H1 (cell line): ENCODE measurements at regions not wholly inside any gene's neighbourhood (a gene's known extent, or its start where the extent isn't known, plus 50 kb on each side); places are given as distances from the start of the nearest gene placed in this dataset.

Source experiments
- CTCF ChIA-PET: fragments of 300-600 bp; sonication (Branson Sonifier 250); formaldehyde crosslinking; loops from one replicate; lab custom pipeline; 2021; ENCODE audit not compliant: partially characterized antibody; lab: Charles Lee
- POLR2A ChIA-PET: fragments of 300-600 bp; sonication (Branson Sonifier 250); formaldehyde crosslinking; loops from one replicate; lab custom pipeline; 2021; ENCODE audit warnings: inconsistent platforms; ENCODE audit not compliant: partially characterized antibody; lab: Charles Lee
- DNase-seq, 2 experiments: peaks; one replicate each; pipeline versions ENCODE4 v3.0.0 to v3.0.0-alpha.2; 2010 to 2022; ENCODE audit warnings: low spot score in 2 of 2, low read depth in 1 of 2, mixed read lengths in 1 of 2
- FAIRE-seq: peaks from 2 replicates; lab custom pipeline; 2011; peaks lifted over from hg19 to GRCh38; lab: Jason Lieb, UNC
- H2AFZ ChIP-seq: 2 replicates; pipeline ENCODE4 v1.8.1; 2012; ENCODE audit warnings: low read length, inconsistent platforms
- H2AK5ac ChIP-seq: 2 replicates; pipeline ENCODE4 v1.6.1; 2013; ENCODE audit warnings: low read depth, low read length
- H2BK120ac ChIP-seq: replicated peaks from 2 replicates; pipeline ENCODE3; 2013; ENCODE audit warnings: low read depth, low read length, inconsistent platforms
- H2BK12ac ChIP-seq: 2 replicates; pipeline ENCODE4 v1.6.1; 2013; ENCODE audit warnings: low read depth, low read length
- H2BK15ac ChIP-seq: 2 replicates; pipeline ENCODE4 v1.6.1; 2013; ENCODE audit warnings: low read length
- H2BK20ac ChIP-seq: 2 replicates; pipeline ENCODE4 v1.6.1; 2013; ENCODE audit warnings: low read length
- H2BK5ac ChIP-seq: 2 replicates; pipeline ENCODE4 v1.6.1; 2013; ENCODE audit warnings: low read depth, low read length
- H3K14ac ChIP-seq: 2 replicates; pipeline ENCODE4 v1.6.1; 2013; ENCODE audit warnings: inconsistent platforms; ENCODE audit not compliant: insufficient read length
- H3K18ac ChIP-seq: 2 replicates; pipeline ENCODE4 v1.6.1; 2013; ENCODE audit warnings: low read length; ENCODE audit errors: extremely low read depth
- H3K23ac ChIP-seq: 2 replicates; pipeline ENCODE4 v1.6.1; 2013; ENCODE audit warnings: inconsistent platforms; ENCODE audit not compliant: insufficient read length
- H3K23me2 ChIP-seq: 2 replicates; pipeline ENCODE4 v1.6.1; 2013; ENCODE audit warnings: low read depth, low read length
- H3K27ac ChIP-seq: 2 replicates; pipeline ENCODE4 v1.6.1; 2011; ENCODE audit warnings: low read depth, low read length, inconsistent platforms
- H3K27me3 ChIP-seq, 4 experiments: replicated peaks in 1 of 4; 1 replicate in 1 of 4; 2 replicates in 3 of 4; pipeline versions ENCODE4 v1.6.1 to v1.8.1; 2011 to 2013; ENCODE audit warnings: low read length in 3 of 4, mild to moderate bottlenecking in 3 of 4, inconsistent platforms in 2 of 4, mixed read lengths in 2 of 4, moderate library complexity in 1 of 4; ENCODE audit not compliant: control insufficient read depth in 3 of 4, insufficient read depth in 3 of 4; ENCODE audit errors: extremely low read depth in 1 of 4
- H3K36me3 ChIP-seq, 4 experiments: 2 replicates each; pipeline versions ENCODE4 v1.6.1 to v1.8.1; 2011 to 2013; ENCODE audit warnings: mild to moderate bottlenecking in 4 of 4, low read length in 3 of 4, moderate library complexity in 2 of 4, control low read depth in 1 of 4, inconsistent platforms in 1 of 4; ENCODE audit not compliant: insufficient read depth in 4 of 4, control insufficient read depth in 2 of 4
- H3K4ac ChIP-seq: replicated peaks from 2 replicates; pipeline ENCODE3; 2013; ENCODE audit warnings: low read length, low read depth, mixed read lengths, inconsistent platforms; ENCODE audit not compliant: insufficient read length
- H3K4me1 ChIP-seq, 4 experiments: replicated peaks in 1 of 4; 1 replicate in 1 of 4; 2 replicates in 3 of 4; pipeline versions ENCODE4 v1.6.1 to v1.8.1; 2011 to 2013; ENCODE audit warnings: low read length in 3 of 4, inconsistent platforms in 2 of 4, mixed read lengths in 1 of 4; ENCODE audit not compliant: insufficient read depth in 4 of 4, control insufficient read depth in 3 of 4
- H3K4me2 ChIP-seq, 2 experiments: 2 replicates each; pipeline versions ENCODE4 v1.6.1 to v1.8.1; 2011 to 2013; ENCODE audit warnings: low read depth in 2 of 2, low read length in 2 of 2, control low read depth in 1 of 2, inconsistent platforms in 1 of 2, mild to moderate bottlenecking in 1 of 2; ENCODE audit not compliant: insufficient read depth in 1 of 2
- H3K4me3 ChIP-seq, 4 experiments: fragments of 200-600, 300-600 bp in 1 of 4; sonication (generic), shearing (Covaris generic), sonication (Bioruptor Twin) in 1 of 4; 2 replicates each; pipeline versions ENCODE4 v1.5.1 to v1.8.1; 2011 to 2016; ENCODE audit warnings: low read length in 4 of 4, low read depth in 3 of 4, control low read depth in 2 of 4, inconsistent platforms in 2 of 4, mild to moderate bottlenecking in 2 of 4, mixed read lengths in 1 of 4, moderate library complexity in 1 of 4; ENCODE audit not compliant: insufficient read depth in 2 of 4; ENCODE audit errors: extremely low read depth in 1 of 4
- H3K56ac ChIP-seq: replicated peaks from 2 replicates; pipeline ENCODE3; 2013; ENCODE audit warnings: low read depth, mild to moderate bottlenecking, mixed read lengths, low read length, inconsistent platforms; ENCODE audit not compliant: insufficient read length
- H3K79me1 ChIP-seq: 2 replicates; pipeline ENCODE4 v1.6.1; 2013; ENCODE audit warnings: low read depth, low read length, control low read depth
- H3K79me2 ChIP-seq, 2 experiments: 2 replicates each; pipeline versions ENCODE4 v1.6.1 to v1.8.1; 2012 to 2013; ENCODE audit warnings: low read length in 2 of 2, mild to moderate bottlenecking in 2 of 2, inconsistent platforms in 1 of 2; ENCODE audit not compliant: insufficient read depth in 2 of 2, control insufficient read depth in 1 of 2
- H3K9ac ChIP-seq, 4 experiments: replicated peaks in 1 of 4; 1 replicate in 1 of 4; 2 replicates in 3 of 4; pipeline versions ENCODE4 v1.6.1 to v1.8.1; 2011 to 2013; ENCODE audit warnings: low read depth in 3 of 4, low read length in 3 of 4, control low read depth in 2 of 4, mild to moderate bottlenecking in 2 of 4, moderate library complexity in 2 of 4, inconsistent platforms in 1 of 4; ENCODE audit errors: extremely low read depth in 1 of 4
- H3K9me3 ChIP-seq, 2 experiments: 2 replicates each; pipeline versions ENCODE4 v1.6.1 to v1.8.1; 2012 to 2013; ENCODE audit warnings: mild to moderate bottlenecking in 2 of 2, moderate library complexity in 2 of 2, control low read depth in 1 of 2, inconsistent platforms in 1 of 2, low read depth in 1 of 2, low read length in 1 of 2, mixed read lengths in 1 of 2; ENCODE audit not compliant: insufficient read depth in 2 of 2
- H4K20me1 ChIP-seq, 2 experiments: replicated peaks in 1 of 2; 2 replicates each; pipeline versions ENCODE3 to v1.8.1; 2011 to 2013; ENCODE audit warnings: inconsistent platforms in 2 of 2, low read length in 2 of 2, mild to moderate bottlenecking in 1 of 2; ENCODE audit not compliant: insufficient read depth in 2 of 2, control insufficient read depth in 1 of 2
- H4K5ac ChIP-seq: 2 replicates; pipeline ENCODE4 v1.6.1; 2013; ENCODE audit warnings: low read length, low read depth, mixed read lengths, inconsistent platforms; ENCODE audit not compliant: insufficient read length
- H4K8ac ChIP-seq: 2 replicates; pipeline ENCODE4 v1.8.0; 2013; ENCODE audit warnings: mild to moderate bottlenecking, moderate library complexity, low read length, inconsistent platforms; ENCODE audit not compliant: insufficient read depth; ENCODE audit errors: extremely low read depth
- H4K91ac ChIP-seq: replicated peaks from 2 replicates; pipeline ENCODE3; 2013; ENCODE audit warnings: low read length, mixed read lengths, inconsistent platforms; ENCODE audit not compliant: insufficient read length
- JUN ChIP-seq: IDR thresholded peaks from 2 replicates; pipeline ENCODE4 v1.6.1; 2011; ENCODE audit warnings: low read depth, mild to moderate bottlenecking, improper control_type of control experiment, low read length
- TAF1 ChIP-seq: IDR thresholded peaks from 2 replicates; pipeline ENCODE4 v1.6.1; 2011; ENCODE audit warnings: mild to moderate bottlenecking, low read depth, low read length
- WGBS, 2 experiments: shearing (Covaris generic) in 1 of 2; methylation state at CpG; one replicate each; pipeline versions ENCODE4 v1.1.6 to v1.1.7; 2013 to 2015; ENCODE audit warnings: low lambda C conversion rate in 2 of 2, mixed read lengths in 2 of 2, inconsistent platforms in 1 of 2, low coverage in 1 of 2, missing lambda C conversion rate in 1 of 2; ENCODE audit not compliant: insufficient replicate concordance in 2 of 2, insufficient coverage in 1 of 2, insufficient read length in 1 of 2; ENCODE audit errors: extremely low coverage in 1 of 2, missing lambda C conversion rate in 1 of 2; 5-methylcytosine and 5-hydroxymethylcytosine counted together

DNA sequence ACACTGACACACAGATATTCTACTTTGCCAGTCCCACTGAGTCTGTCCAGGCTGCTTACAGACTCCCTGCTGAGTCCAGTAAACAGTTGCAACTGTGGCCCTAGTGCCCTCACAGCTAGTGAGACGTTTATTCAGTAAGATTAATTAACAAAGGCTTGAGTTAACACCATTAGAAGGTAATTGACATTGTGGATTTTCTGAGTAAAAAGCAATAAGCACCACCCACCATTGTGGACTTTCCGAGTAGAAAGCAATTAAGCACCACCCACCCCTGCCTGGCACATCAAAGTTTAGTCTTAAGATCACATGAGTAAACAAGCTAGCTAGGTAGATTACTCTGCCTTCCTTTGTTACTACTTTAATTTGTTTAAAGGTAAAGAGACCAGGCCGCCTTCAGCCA, 408.6 kb upstream of the IMPG1 start:
- H4K5ac ChIP-seq: no peak overlapping the region
- H3K36me3 ChIP-seq: no peaks in the 10 kb centered on the region
- no peak overlapping the region for H3K4ac ChIP-seq
- ChIA-PET CTCF (no interaction called here), POLR2A (no interaction called here)
- no peaks in the 10 kb centered on the region for H3K23me2 ChIP-seq
- H3K79me1 ChIP-seq: no peaks in the 10 kb centered on the region
- H2AK5ac ChIP-seq: no peak overlapping the region
- no peak overlapping the region; the same call in 1 of the 2 replicates for H3K18ac ChIP-seq
- H3K9ac ChIP-seq: no peak overlapping the region
- no peak overlapping the region for H4K91ac ChIP-seq
- H3K9me3 ChIP-seq: no peaks in the 10 kb centered on the region
- no peak overlapping the region for H2BK120ac ChIP-seq
- H2BK12ac ChIP-seq: no peak overlapping the region
- DNase-seq (no peak), FAIRE-seq (no peak)
- H3K14ac ChIP-seq: no peak overlapping the region
- H3K4me2 ChIP-seq: no peak overlapping the region
- no peak overlapping the region for H3K4me3 ChIP-seq
- H3K56ac ChIP-seq: no peak overlapping the region
- H3K27ac ChIP-seq: no peak overlapping the region
- H3K27me3 ChIP-seq: no peaks in the 10 kb centered on the region; a peak in 1 of 7 replicates
- H3K4me1 ChIP-seq: peaks cover 0 to 4% (median 0%) of the 10 kb centered on the region in 4 experiments; a peak in 3 of 7 replicates
- no peaks in the 10 kb centered on the region for H3K79me2 ChIP-seq
- H4K20me1 ChIP-seq: no peaks in the 10 kb centered on the region
- no peak overlapping the region for H2AFZ ChIP-seq
- no peak overlapping the region for H3K23ac ChIP-seq
- 75% methylated on average over 3 of the region's 3 CpGs; no CpG with 5 or more reads in 1 of the 2 experiments for WGBS, 2 experiments
- no peak overlapping the region for H2BK5ac ChIP-seq
- H2BK20ac ChIP-seq: no peak overlapping the region
- H2BK15ac ChIP-seq: no peak overlapping the region
- H4K8ac ChIP-seq: no peak overlapping the region
- TF ChIP-seq TAF1: no peak
- no peak for TF ChIP-seq JUN
